ENCODE measurements at regions not wholly inside any gene's neighbourhood (a gene's known extent, or its start where the extent isn't known, plus 50 kb on each side); places are given as distances from the start of the nearest gene placed in this dataset.
"Not testable (repeated sequence)": the region's sequence is repeated elsewhere in the genome, so short reads cannot be mapped to it uniquely, and the experiment has no call there.

- H3K9me3 ChIP-seq (ENCODE audit: control insufficient read depth in 1 of 2, low read length in 2 of 2) = peaks cover 3 to 4% of the 10 kb centered on the region in 2 donors
- H3K27ac ChIP-seq (ENCODE audit: low read depth, low read length) = no peak overlapping the region
- no peaks in the 10 kb centered on the region for H3K27me3 ChIP-seq (ENCODE audit: control insufficient read depth in 1 of 2, insufficient read depth in 2 of 2, low read length in 2 of 2)
- H3K36me3 ChIP-seq (ENCODE audit: control insufficient read depth in 1 of 2, insufficient read depth in 2 of 2, low read length in 2 of 2) = no peaks in the 10 kb centered on the region
- no peaks in the 10 kb centered on the region for H3K4me1 ChIP-seq (ENCODE audit: control insufficient read depth in 1 of 2, insufficient read depth in 2 of 2, low read length in 2 of 2)
- H3K9ac ChIP-seq (ENCODE audit: low read depth in 1 of 2, low read length in 2 of 2) = no peak overlapping the region
- no peak overlapping the region for H3K4me3 ChIP-seq (ENCODE audit: low read depth in 1 of 2, low read length in 2 of 2)
These were observed 1635.4 kb upstream of the FLRT2 start for GRCh38 chr14:83894568-83894967.

GRCh38 chr14:83898558-83898957, 1631.4 kb upstream of the FLRT2 start:
- not testable (repeated sequence) for H3K27ac ChIP-seq (ENCODE audit: low read depth, low read length); H3K36me3 ChIP-seq (ENCODE audit: control insufficient read depth in 1 of 2, insufficient read depth in 2 of 2, low read length in 2 of 2); H3K4me3 ChIP-seq (ENCODE audit: low read depth in 1 of 2, low read length in 2 of 2); H3K27me3 ChIP-seq (ENCODE audit: control insufficient read depth in 1 of 2, insufficient read depth in 2 of 2, low read length in 2 of 2); H3K4me1 ChIP-seq (ENCODE audit: control insufficient read depth in 1 of 2, insufficient read depth in 2 of 2, low read length in 2 of 2); H3K9ac ChIP-seq (ENCODE audit: low read depth in 1 of 2, low read length in 2 of 2); H3K9me3 ChIP-seq (ENCODE audit: control insufficient read depth in 1 of 2, low read length in 2 of 2)

- Histone ChIP-seq H3K9ac (ENCODE audit: low read depth in 1 of 2, low read length in 2 of 2) (no peak overlapping the region), H3K9me3 (ENCODE audit: control insufficient read depth in 1 of 2, low read length in 2 of 2) (peaks cover 2 to 4% of the 10 kb centered on the region in 2 donors), H3K27me3 (ENCODE audit: control insufficient read depth in 1 of 2, insufficient read depth in 2 of 2, low read length in 2 of 2) (no peaks in the 10 kb centered on the region), H3K27ac (ENCODE audit: low read depth, low read length) (no peak overlapping the region), H3K36me3 (ENCODE audit: control insufficient read depth in 1 of 2, insufficient read depth in 2 of 2, low read length in 2 of 2) (no peaks in the 10 kb centered on the region), H3K4me1 (ENCODE audit: control insufficient read depth in 1 of 2, insufficient read depth in 2 of 2, low read length in 2 of 2) (no peaks in the 10 kb centered on the region), H3K4me3 (ENCODE audit: low read depth in 1 of 2, low read length in 2 of 2) (no peak overlapping the region)
These were observed 1630.2 kb upstream of the FLRT2 start for GRCh38 chr14:83899706-83900105.

- Histone ChIP-seq H3K9me3 (ENCODE audit: control insufficient read depth in 1 of 2, low read length in 2 of 2) (peaks cover 7 to 23% of the 10 kb centered on the region in 2 donors), H3K4me3 (ENCODE audit: low read depth in 1 of 2, low read length in 2 of 2) (no peak overlapping the region)
These were observed 1624.8 kb upstream of the FLRT2 start for GRCh38 chr14:83905157-83905556.

GRCh38 chr14:83908419-83908818, 1621.5 kb upstream of the FLRT2 start:
- no peak overlapping the region for H3K4me3 ChIP-seq (ENCODE audit: low read depth in 1 of 2, low read length in 2 of 2)
- no peaks in the 10 kb centered on the region for H3K36me3 ChIP-seq (ENCODE audit: control insufficient read depth in 1 of 2, insufficient read depth in 2 of 2, low read length in 2 of 2)
- peaks cover 6 to 19% of the 10 kb centered on the region in 2 donors for H3K9me3 ChIP-seq (ENCODE audit: control insufficient read depth in 1 of 2, low read length in 2 of 2)
- no peaks in the 10 kb centered on the region for H3K4me1 ChIP-seq (ENCODE audit: control insufficient read depth in 1 of 2, insufficient read depth in 2 of 2, low read length in 2 of 2)
- H3K27ac ChIP-seq (ENCODE audit: low read depth, low read length) = no peak overlapping the region
- H3K27me3 ChIP-seq (ENCODE audit: control insufficient read depth in 1 of 2, insufficient read depth in 2 of 2, low read length in 2 of 2) = no peaks in the 10 kb centered on the region
- no peak overlapping the region for H3K9ac ChIP-seq (ENCODE audit: low read depth in 1 of 2, low read length in 2 of 2)

More at GRCh38 chr14:83905157-83905556, 1624.8 kb upstream of the FLRT2 start:
- Histone ChIP-seq H3K27ac (ENCODE audit: low read depth, low read length) (no peak overlapping the region), H3K9ac (ENCODE audit: low read depth in 1 of 2, low read length in 2 of 2) (no peak overlapping the region), H3K27me3 (ENCODE audit: control insufficient read depth in 1 of 2, insufficient read depth in 2 of 2, low read length in 2 of 2) (no peaks in the 10 kb centered on the region), H3K36me3 (ENCODE audit: control insufficient read depth in 1 of 2, insufficient read depth in 2 of 2, low read length in 2 of 2) (no peaks in the 10 kb centered on the region), H3K4me1 (ENCODE audit: control insufficient read depth in 1 of 2, insufficient read depth in 2 of 2, low read length in 2 of 2) (no peaks in the 10 kb centered on the region)

- H3K36me3 ChIP-seq (ENCODE audit: control insufficient read depth in 1 of 2, insufficient read depth in 2 of 2, low read length in 2 of 2) = no peaks in the 10 kb centered on the region
- H3K9me3 ChIP-seq (ENCODE audit: control insufficient read depth in 1 of 2, low read length in 2 of 2) = peaks cover 6 to 19% of the 10 kb centered on the region in 2 donors
- no peaks in the 10 kb centered on the region for H3K27me3 ChIP-seq (ENCODE audit: control insufficient read depth in 1 of 2, insufficient read depth in 2 of 2, low read length in 2 of 2)
- H3K27ac ChIP-seq (ENCODE audit: low read depth, low read length) = no peak overlapping the region
- H3K4me1 ChIP-seq (ENCODE audit: control insufficient read depth in 1 of 2, insufficient read depth in 2 of 2, low read length in 2 of 2) = no peaks in the 10 kb centered on the region
- no peak overlapping the region for H3K4me3 ChIP-seq (ENCODE audit: low read depth in 1 of 2, low read length in 2 of 2)
- no peak overlapping the region for H3K9ac ChIP-seq (ENCODE audit: low read depth in 1 of 2, low read length in 2 of 2)
These were observed 1620.4 kb upstream of the FLRT2 start for GRCh38 chr14:83909507-83909906.

GRCh38 chr14:83912032-83912642, 1617.8 kb upstream of the FLRT2 start:
- H3K36me3 ChIP-seq (ENCODE audit: control insufficient read depth in 1 of 2, insufficient read depth in 2 of 2, low read length in 2 of 2) = no peaks in the 10 kb centered on the region
- no peak overlapping the region for H3K4me3 ChIP-seq (ENCODE audit: low read depth in 1 of 2, low read length in 2 of 2)
- H3K9me3 ChIP-seq (ENCODE audit: control insufficient read depth in 1 of 2, low read length in 2 of 2) = peaks cover 4 to 15% of the 10 kb centered on the region in 2 donors
- H3K9ac ChIP-seq (ENCODE audit: low read depth in 1 of 2, low read length in 2 of 2) = no peak overlapping the region
- no peaks in the 10 kb centered on the region for H3K4me1 ChIP-seq (ENCODE audit: control insufficient read depth in 1 of 2, insufficient read depth in 2 of 2, low read length in 2 of 2)
- H3K27me3 ChIP-seq (ENCODE audit: control insufficient read depth in 1 of 2, insufficient read depth in 2 of 2, low read length in 2 of 2) = no peaks in the 10 kb centered on the region
- no peak overlapping the region for H3K27ac ChIP-seq (ENCODE audit: low read depth, low read length)

- H3K27me3 ChIP-seq (ENCODE audit: control insufficient read depth in 1 of 2, insufficient read depth in 2 of 2, low read length in 2 of 2) = no peaks in the 10 kb centered on the region
- H3K4me3 ChIP-seq (ENCODE audit: low read depth in 1 of 2, low read length in 2 of 2) = no peak overlapping the region
- no peaks in the 10 kb centered on the region for H3K36me3 ChIP-seq (ENCODE audit: control insufficient read depth in 1 of 2, insufficient read depth in 2 of 2, low read length in 2 of 2)
- no peak overlapping the region for H3K9ac ChIP-seq (ENCODE audit: low read depth in 1 of 2, low read length in 2 of 2)
- H3K9me3 ChIP-seq (ENCODE audit: control insufficient read depth in 1 of 2, low read length in 2 of 2) = peaks cover 4 to 11% of the 10 kb centered on the region in 2 donors
- H3K4me1 ChIP-seq (ENCODE audit: control insufficient read depth in 1 of 2, insufficient read depth in 2 of 2, low read length in 2 of 2) = no peaks in the 10 kb centered on the region
- no peak overlapping the region for H3K27ac ChIP-seq (ENCODE audit: low read depth, low read length)
These were observed 1616.5 kb upstream of the FLRT2 start for GRCh38 chr14:83913476-83913875.

- Histone ChIP-seq H3K9me3 (ENCODE audit: control insufficient read depth in 1 of 2, low read length in 2 of 2) (no peaks in the 10 kb centered on the region), H3K4me3 (ENCODE audit: low read depth in 1 of 2, low read length in 2 of 2) (no peak overlapping the region), H3K9ac (ENCODE audit: low read depth in 1 of 2, low read length in 2 of 2) (no peak overlapping the region), H3K27ac (ENCODE audit: low read depth, low read length) (no peak overlapping the region), H3K4me1 (ENCODE audit: control insufficient read depth in 1 of 2, insufficient read depth in 2 of 2, low read length in 2 of 2) (no peaks in the 10 kb centered on the region), H3K27me3 (ENCODE audit: control insufficient read depth in 1 of 2, insufficient read depth in 2 of 2, low read length in 2 of 2) (no peaks in the 10 kb centered on the region), H3K36me3 (ENCODE audit: control insufficient read depth in 1 of 2, insufficient read depth in 2 of 2, low read length in 2 of 2) (no peaks in the 10 kb centered on the region)
These were observed 1611.4 kb upstream of the FLRT2 start for GRCh38 chr14:83918546-83918945.

- H3K4me1 ChIP-seq (ENCODE audit: control insufficient read depth in 1 of 2, insufficient read depth in 2 of 2, low read length in 2 of 2); H3K27ac ChIP-seq (ENCODE audit: low read depth, low read length); H3K36me3 ChIP-seq (ENCODE audit: control insufficient read depth in 1 of 2, insufficient read depth in 2 of 2, low read length in 2 of 2); H3K27me3 ChIP-seq (ENCODE audit: control insufficient read depth in 1 of 2, insufficient read depth in 2 of 2, low read length in 2 of 2); H3K4me3 ChIP-seq (ENCODE audit: low read depth in 1 of 2, low read length in 2 of 2); H3K9ac ChIP-seq (ENCODE audit: low read depth in 1 of 2, low read length in 2 of 2); H3K9me3 ChIP-seq (ENCODE audit: control insufficient read depth in 1 of 2, low read length in 2 of 2): not testable (repeated sequence)
These were observed 1610.3 kb upstream of the FLRT2 start for GRCh38 chr14:83919675-83920074.

- Histone ChIP-seq H3K27ac (ENCODE audit: low read depth, low read length) (no peak overlapping the region), H3K4me3 (ENCODE audit: low read depth in 1 of 2, low read length in 2 of 2) (no peak overlapping the region), H3K9me3 (ENCODE audit: control insufficient read depth in 1 of 2, low read length in 2 of 2) (peaks cover 11% of the 10 kb centered on the region in 2 donors), H3K9ac (ENCODE audit: low read depth in 1 of 2, low read length in 2 of 2) (no peak overlapping the region), H3K36me3 (ENCODE audit: control insufficient read depth in 1 of 2, insufficient read depth in 2 of 2, low read length in 2 of 2) (no peaks in the 10 kb centered on the region), H3K27me3 (ENCODE audit: control insufficient read depth in 1 of 2, insufficient read depth in 2 of 2, low read length in 2 of 2) (no peaks in the 10 kb centered on the region), H3K4me1 (ENCODE audit: control insufficient read depth in 1 of 2, insufficient read depth in 2 of 2, low read length in 2 of 2) (no peaks in the 10 kb centered on the region)
These were observed 1606.1 kb upstream of the FLRT2 start for GRCh38 chr14:83923842-83924241.
